Fibroblast of lung (primary cell): ENCODE measurements at regions not wholly inside any gene's neighbourhood (a gene's known extent, or its start where the extent isn't known, plus 50 kb on each side); places are given as distances from the start of the nearest gene placed in this dataset.

Experiments used
- DNase-seq, 2 donors: peaks; one replicate each; pipeline versions ENCODE4 v3.0.0 to v3.0.0-alpha.2; 2010; ENCODE audit warnings: low read depth in 2 of 2
- H2AFZ ChIP-seq: 2 replicates; pipeline ENCODE4 v1.5.1; 2012; ENCODE audit warnings: low read length, control low read depth, inconsistent platforms
- H3K27ac ChIP-seq: 2 replicates; pipeline ENCODE4 v1.5.1; 2011; ENCODE audit warnings: low read length, control low read depth; ENCODE audit not compliant: insufficient read depth
- H3K27me3 ChIP-seq: 2 replicates; pipeline ENCODE4 v1.5.1; 2011; ENCODE audit warnings: mild to moderate bottlenecking, low read length; ENCODE audit not compliant: control insufficient read depth, insufficient read depth
- H3K36me3 ChIP-seq: 2 replicates; pipeline ENCODE4 v1.5.1; 2011; ENCODE audit warnings: low read length; ENCODE audit not compliant: control insufficient read depth, insufficient read depth
- H3K4me1 ChIP-seq: 2 replicates; pipeline ENCODE4 v1.5.1; 2011; ENCODE audit warnings: low read length; ENCODE audit not compliant: control insufficient read depth, insufficient read depth; ENCODE audit errors: extremely low read depth
- H3K4me2 ChIP-seq: 2 replicates; pipeline ENCODE4 v1.5.1; 2011; ENCODE audit warnings: low read length, control low read depth; ENCODE audit not compliant: insufficient read depth; ENCODE audit errors: extremely low read depth
- H3K4me3 ChIP-seq, 4 experiments: fragments of 200-600 bp in 1 of 4; sonication (generic) in 1 of 4; replicated peaks in 1 of 4; 2 replicates each; pipeline ENCODE4 v1.5.1; 2011 to 2016; ENCODE audit warnings: low read length in 4 of 4, low read depth in 3 of 4, mild to moderate bottlenecking in 3 of 4, control low read depth in 2 of 4, inconsistent platforms in 1 of 4, mixed read lengths in 1 of 4; ENCODE audit not compliant: insufficient read depth in 1 of 4; ENCODE audit errors: control extremely low read depth in 1 of 4
- H3K79me2 ChIP-seq: 2 replicates; pipeline ENCODE4 v1.5.1; 2012; ENCODE audit warnings: mild to moderate bottlenecking, low read length, inconsistent platforms; ENCODE audit not compliant: control insufficient read depth, insufficient read depth
- H3K9ac ChIP-seq: 2 replicates; pipeline ENCODE4 v1.5.1; 2011; ENCODE audit warnings: mild to moderate bottlenecking, low read length, control low read depth; ENCODE audit not compliant: insufficient read depth
- H3K9me3 ChIP-seq: 2 replicates; pipeline ENCODE4 v1.5.1; 2012; ENCODE audit warnings: low read depth, low read length; ENCODE audit not compliant: control insufficient read depth, insufficient read depth
- H4K20me1 ChIP-seq: 2 replicates; pipeline ENCODE4 v1.5.1; 2011; ENCODE audit warnings: low read length; ENCODE audit not compliant: control insufficient read depth, insufficient read depth; ENCODE audit errors: extremely low read depth
- EZH2 ChIP-seq: IDR thresholded peaks from 2 replicates; pipeline ENCODE4 v1.5.1; 2012; ENCODE audit warnings: low read length, control low read depth, mild to moderate bottlenecking; ENCODE audit errors: missing control alignments
- TF ChIP-seq, protein P1 (sequence below), 2 donors: IDR thresholded peaks in 1 of 2; conservative IDR thresholded peaks in 1 of 2; 1 replicate in 1 of 2; 2 replicates in 1 of 2; pipeline ENCODE4 v1.5.1; 2011 to 2012; ENCODE audit warnings: low read length in 2 of 2, control low read depth in 1 of 2, inconsistent platforms in 1 of 2, low read depth in 1 of 2, mild to moderate bottlenecking in 1 of 2

- no peak overlapping the region for H3K27ac ChIP-seq
- H3K27me3 ChIP-seq: no peaks in the 10 kb centered on the region
- no peaks in the 10 kb centered on the region for H3K4me1 ChIP-seq
- no peaks in the 10 kb centered on the region for H3K9me3 ChIP-seq
- no peaks in the 10 kb centered on the region for H4K20me1 ChIP-seq
- no peaks in the 10 kb centered on the region for H3K79me2 ChIP-seq
- H3K9ac ChIP-seq: no peak overlapping the region
- no peak overlapping the region for H2AFZ ChIP-seq
- no peaks in the 10 kb centered on the region for H3K36me3 ChIP-seq
- no peak overlapping the region for H3K4me2 ChIP-seq
- no peak overlapping the region for H3K4me3 ChIP-seq
- no peak for DNase-seq
- TF ChIP-seq EZH2: no peak
- TF ChIP-seq, protein P1, sequence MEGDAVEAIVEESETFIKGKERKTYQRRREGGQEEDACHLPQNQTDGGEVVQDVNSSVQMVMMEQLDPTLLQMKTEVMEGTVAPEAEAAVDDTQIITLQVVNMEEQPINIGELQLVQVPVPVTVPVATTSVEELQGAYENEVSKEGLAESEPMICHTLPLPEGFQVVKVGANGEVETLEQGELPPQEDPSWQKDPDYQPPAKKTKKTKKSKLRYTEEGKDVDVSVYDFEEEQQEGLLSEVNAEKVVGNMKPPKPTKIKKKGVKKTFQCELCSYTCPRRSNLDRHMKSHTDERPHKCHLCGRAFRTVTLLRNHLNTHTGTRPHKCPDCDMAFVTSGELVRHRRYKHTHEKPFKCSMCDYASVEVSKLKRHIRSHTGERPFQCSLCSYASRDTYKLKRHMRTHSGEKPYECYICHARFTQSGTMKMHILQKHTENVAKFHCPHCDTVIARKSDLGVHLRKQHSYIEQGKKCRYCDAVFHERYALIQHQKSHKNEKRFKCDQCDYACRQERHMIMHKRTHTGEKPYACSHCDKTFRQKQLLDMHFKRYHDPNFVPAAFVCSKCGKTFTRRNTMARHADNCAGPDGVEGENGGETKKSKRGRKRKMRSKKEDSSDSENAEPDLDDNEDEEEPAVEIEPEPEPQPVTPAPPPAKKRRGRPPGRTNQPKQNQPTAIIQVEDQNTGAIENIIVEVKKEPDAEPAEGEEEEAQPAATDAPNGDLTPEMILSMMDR (conservative IDR thresholded peaks at IDR 0.05 in 1 of 2, IDR thresholded peaks at IDR 0.05 in 1 of 2; ENCODE audit: low read depth in 1 of 2, low read length in 2 of 2): no peak
Observed at GRCh38 chr20:48010623-48011022, 225.3 kb upstream of the SULF2 start.

- Histone ChIP-seq H3K79me2 (no peaks in the 10 kb centered on the region), H3K27ac (no peak overlapping the region), H3K27me3 (no peaks in the 10 kb centered on the region), H3K36me3 (no peaks in the 10 kb centered on the region), H3K9me3 (no peaks in the 10 kb centered on the region), H3K4me1 (no peaks in the 10 kb centered on the region), H3K4me3 (no peak overlapping the region), H3K9ac (no peak overlapping the region), H2AFZ (no peak overlapping the region), H3K4me2 (no peak overlapping the region), H4K20me1 (no peaks in the 10 kb centered on the region)
- TF ChIP-seq, protein P1 (conservative IDR thresholded peaks at IDR 0.05 in 1 of 2, IDR thresholded peaks at IDR 0.05 in 1 of 2; ENCODE audit: low read depth in 1 of 2, low read length in 2 of 2): no peak
- TF ChIP-seq EZH2: no peak
- peak; percentile 10 to 62 for DNase-seq
Observed at GRCh38 chr20:48008850-48009515, 223.7 kb upstream of the SULF2 start.

- Histone ChIP-seq H3K27me3 (no peaks in the 10 kb centered on the region), H3K36me3 (no peaks in the 10 kb centered on the region), H3K9me3 (no peaks in the 10 kb centered on the region), H3K4me3 (no peak overlapping the region), H4K20me1 (no peaks in the 10 kb centered on the region), H3K9ac (no peak overlapping the region), H2AFZ (no peak overlapping the region), H3K79me2 (no peaks in the 10 kb centered on the region), H3K27ac (no peak overlapping the region), H3K4me2 (no peak overlapping the region), H3K4me1 (no peaks in the 10 kb centered on the region)
- TF ChIP-seq, protein P1 (conservative IDR thresholded peaks at IDR 0.05 in 1 of 2, IDR thresholded peaks at IDR 0.05 in 1 of 2; ENCODE audit: low read depth in 1 of 2, low read length in 2 of 2): no peak
- TF ChIP-seq EZH2: no peak
- no peak for DNase-seq
Observed at GRCh38 chr20:48007351-48007750, 222.1 kb upstream of the SULF2 start.
